Stimulated activated memory B cell treated with anti-CD40 and anti-IgM and Interleukin-4, amounts not matched to agents 10 μg/mL and 1 μg/mL and 100 μg/mL, for 72 hours (primary cell): ENCODE measurements at regions not wholly inside any gene's neighbourhood (a gene's known extent, or its start where the extent isn't known, plus 50 kb on each side); places are given as distances from the start of the nearest gene placed in this dataset.
A peak's percentile ranks its signal among the peaks of the same experiment; 100 is the strongest.

Source experiments
- ATAC-seq: fragments of 150-1000 bp; cut with Tn5 transposase; 2 replicates; pipeline ENCODE4 v1.10.0; 2021
- H3K27ac Mint-ChIP-seq: one replicate; pipeline ENCODE4 v1.8.0; 2022; ENCODE audit warnings: mild to moderate bottlenecking, mixed read lengths
- H3K27me3 Mint-ChIP-seq: one replicate; pipeline ENCODE4 v1.8.0; 2022; ENCODE audit warnings: mixed read lengths
- H3K36me3 Mint-ChIP-seq: one replicate; pipeline ENCODE4 v1.8.0; 2022; ENCODE audit warnings: mixed read lengths
- H3K4me1 Mint-ChIP-seq: one replicate; pipeline ENCODE4 v1.8.0; 2022; ENCODE audit warnings: mixed read lengths
- H3K4me3 Mint-ChIP-seq: one replicate; pipeline ENCODE4 v1.8.0; 2022; ENCODE audit warnings: mild to moderate bottlenecking, moderate library complexity, mixed read lengths
- H3K9me3 Mint-ChIP-seq: one replicate; pipeline ENCODE4 v1.8.0; 2022; ENCODE audit warnings: mixed read lengths

DNA sequence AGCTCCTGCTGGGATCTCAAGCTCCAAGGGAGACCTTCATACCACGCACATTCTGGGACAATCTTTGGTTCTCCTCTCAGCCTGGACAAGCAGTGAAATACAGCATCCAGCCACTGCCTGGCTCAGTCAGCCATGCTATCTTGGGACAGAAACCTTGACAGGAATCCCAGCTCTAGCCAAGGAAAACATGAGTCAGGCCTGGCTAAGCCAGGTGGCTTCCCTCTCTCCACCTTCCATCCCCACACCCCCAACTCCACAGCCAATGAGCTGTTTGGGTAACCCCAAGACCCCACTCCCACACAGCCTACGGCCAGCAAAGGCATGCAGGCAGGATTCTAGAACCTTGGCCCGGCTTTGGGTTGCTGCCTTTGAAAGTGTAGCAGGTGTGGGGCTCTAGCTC lies 64.9 kb downstream of the MCFD2 start:
- H3K9me3 Mint-ChIP-seq: no peaks in the 10 kb centered on the region
- H3K27me3 Mint-ChIP-seq: peaks cover 42% of the 10 kb centered on the region
- H3K4me3 Mint-ChIP-seq: no peak overlapping the region
- H3K36me3 Mint-ChIP-seq: no peaks in the 10 kb centered on the region
- no peak for ATAC-seq
- H3K27ac Mint-ChIP-seq: no peak overlapping the region
- peaks cover 15% of the 10 kb centered on the region for H3K4me1 Mint-ChIP-seq

DNA sequence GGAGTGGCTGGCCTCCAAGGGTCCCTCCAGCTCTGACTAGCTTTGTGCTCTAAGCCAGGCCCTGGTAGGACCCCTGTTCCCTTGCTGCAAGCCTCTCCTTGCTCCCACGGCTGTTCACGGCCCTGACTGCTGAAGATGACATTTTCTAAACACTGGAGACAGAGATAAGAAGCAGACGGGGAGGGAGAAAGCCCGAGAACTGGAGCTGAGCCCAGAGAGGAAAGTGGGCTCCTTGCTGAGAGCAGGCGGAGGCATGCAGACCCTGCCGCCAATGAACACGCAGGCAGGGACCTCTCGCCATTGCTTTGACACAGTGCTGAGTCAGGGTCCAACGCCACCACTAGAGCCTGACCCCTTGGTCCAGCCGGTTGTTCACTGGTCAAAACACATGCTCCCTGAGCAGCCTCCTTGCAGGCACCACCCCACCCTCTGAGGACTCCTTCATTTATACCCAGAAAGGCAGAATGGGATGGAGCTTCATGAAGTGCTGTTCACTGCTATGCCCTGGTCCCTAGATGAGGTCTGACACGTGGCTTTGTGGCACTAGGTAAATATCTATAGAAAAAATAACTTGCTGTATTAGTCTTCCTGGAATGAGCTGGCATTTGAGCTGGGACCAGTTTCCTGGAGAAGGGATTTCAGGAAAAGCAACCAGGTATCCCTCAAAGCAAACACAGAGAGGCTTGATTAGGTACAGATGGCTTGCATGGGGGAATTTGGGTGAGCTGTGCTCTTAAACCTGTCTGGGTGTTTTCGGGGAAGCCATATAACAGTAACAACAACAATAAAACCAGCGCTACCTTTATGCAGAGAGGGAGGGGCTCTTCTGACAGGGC lies 65.7 kb downstream of the MCFD2 start:
- no peaks in the 10 kb centered on the region for H3K9me3 Mint-ChIP-seq
- no peak overlapping the region for H3K27ac Mint-ChIP-seq
- H3K4me1 Mint-ChIP-seq: peaks cover 15% of the 10 kb centered on the region
- peaks cover 45% of the 10 kb centered on the region for H3K27me3 Mint-ChIP-seq
- ATAC-seq: no peak
- H3K36me3 Mint-ChIP-seq: no peaks in the 10 kb centered on the region
- H3K4me3 Mint-ChIP-seq: no peak overlapping the region

GRCh38 chr2:46849046-46849715 lies 66.4 kb downstream of the MCFD2 start:
- H3K36me3 Mint-ChIP-seq: no peaks in the 10 kb centered on the region
- H3K4me3 Mint-ChIP-seq: no peak overlapping the region
- no peak for ATAC-seq
- peaks cover 15% of the 10 kb centered on the region for H3K4me1 Mint-ChIP-seq
- H3K27ac Mint-ChIP-seq: peak overlapping the region; percentile 69
- H3K9me3 Mint-ChIP-seq: no peaks in the 10 kb centered on the region
- peaks cover 45% of the 10 kb centered on the region for H3K27me3 Mint-ChIP-seq

DNA sequence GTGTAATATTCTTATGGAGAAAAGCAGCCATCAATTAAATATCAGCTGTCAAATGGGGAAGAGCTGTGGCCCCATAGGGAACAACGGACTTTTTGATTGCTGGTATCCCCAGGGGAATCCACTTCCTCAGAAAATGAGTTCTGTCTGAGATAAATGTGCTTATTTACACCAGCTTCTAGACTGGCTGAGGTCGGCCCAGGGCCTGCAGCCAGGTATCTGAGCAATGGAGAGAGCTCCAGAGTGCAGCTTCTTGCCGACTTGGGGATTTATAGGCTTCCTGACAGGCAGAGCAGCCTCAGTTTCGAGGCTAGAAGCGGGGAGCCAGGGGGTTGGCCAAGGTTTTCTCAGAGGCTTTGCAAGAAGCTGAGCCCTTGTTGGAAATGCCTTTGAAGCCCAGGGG lies 67.2 kb downstream of the MCFD2 start:
- no peaks in the 10 kb centered on the region for H3K9me3 Mint-ChIP-seq
- peaks cover 15% of the 10 kb centered on the region for H3K4me1 Mint-ChIP-seq
- no peaks in the 10 kb centered on the region for H3K36me3 Mint-ChIP-seq
- peak overlapping the region; percentile 69 for H3K27ac Mint-ChIP-seq
- ATAC-seq: peak; percentile 51
- H3K4me3 Mint-ChIP-seq: no peak overlapping the region
- H3K27me3 Mint-ChIP-seq: peaks cover 45% of the 10 kb centered on the region

DNA sequence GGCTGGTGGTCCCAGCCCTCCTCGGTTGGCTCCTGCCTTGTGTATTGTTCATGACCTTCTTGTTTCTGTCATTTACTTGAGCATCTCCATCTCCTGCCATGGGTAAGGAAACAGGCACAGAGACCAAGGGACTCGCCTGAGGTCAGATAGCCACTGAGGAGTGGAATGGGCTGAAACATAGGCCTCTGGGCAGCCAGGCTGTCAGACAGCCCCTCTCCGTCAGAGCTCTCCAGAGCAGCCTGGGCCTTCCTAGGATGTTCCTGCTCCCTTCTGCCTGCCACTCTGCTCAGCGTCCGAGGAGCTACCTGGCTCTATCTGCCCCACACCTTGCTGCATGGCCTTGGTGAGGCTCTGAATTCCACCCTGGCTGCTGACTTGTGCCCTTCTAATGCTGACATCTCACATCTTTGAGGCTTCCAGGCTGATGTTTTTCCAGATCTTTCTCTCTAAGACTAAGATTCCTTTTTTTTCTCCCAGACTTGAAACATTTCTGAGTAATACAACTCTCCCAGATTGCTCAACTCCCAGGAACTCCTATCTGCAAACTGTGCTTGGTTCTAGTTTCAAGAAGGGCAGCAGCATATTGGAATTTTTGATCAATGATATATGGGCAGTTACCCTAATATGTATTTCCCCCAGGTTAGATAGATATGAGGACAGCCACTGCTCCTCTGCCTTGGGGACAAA lies 67.7 kb downstream of the MCFD2 start:
- Mint-ChIP-seq H3K4me3 (no peak overlapping the region), H3K36me3 (no peaks in the 10 kb centered on the region), H3K27ac (peak overlapping the region; percentile 69), H3K9me3 (no peaks in the 10 kb centered on the region), H3K27me3 (peaks cover 45% of the 10 kb centered on the region), H3K4me1 (peaks cover 15% of the 10 kb centered on the region)
- no peak for ATAC-seq

- peaks cover 45% of the 10 kb centered on the region for H3K27me3 Mint-ChIP-seq
- peaks cover 15% of the 10 kb centered on the region for H3K4me1 Mint-ChIP-seq
- no peaks in the 10 kb centered on the region for H3K9me3 Mint-ChIP-seq
- H3K4me3 Mint-ChIP-seq: no peak overlapping the region
- H3K27ac Mint-ChIP-seq: no peak overlapping the region
- ATAC-seq: no peak
- H3K36me3 Mint-ChIP-seq: no peaks in the 10 kb centered on the region
Observed at GRCh38 chr2:46847185-46847710, 68.4 kb downstream of the MCFD2 start.

DNA sequence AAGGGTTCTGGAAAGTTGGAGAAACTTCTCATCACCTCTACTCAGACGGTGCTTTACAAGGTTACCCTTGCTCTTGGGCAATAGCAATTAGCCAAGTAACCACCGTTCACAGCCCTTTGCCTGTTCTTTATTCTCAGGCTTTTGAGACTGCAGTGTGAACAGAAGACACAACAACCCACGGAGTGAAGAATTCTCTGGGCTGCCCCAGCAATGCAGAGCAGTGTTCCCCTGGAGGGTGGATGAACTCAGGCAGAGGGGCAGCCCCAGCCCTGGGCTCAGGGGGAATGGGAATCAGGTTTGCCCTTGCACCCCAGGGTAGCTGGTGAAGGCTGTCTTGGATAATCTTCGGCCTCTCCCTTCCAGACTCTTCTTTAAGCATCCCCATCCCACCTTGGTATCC lies 69.1 kb downstream of the MCFD2 start:
- peaks cover 19% of the 10 kb centered on the region for H3K4me1 Mint-ChIP-seq
- no peaks in the 10 kb centered on the region for H3K9me3 Mint-ChIP-seq
- H3K36me3 Mint-ChIP-seq: no peaks in the 10 kb centered on the region
- no peak overlapping the region for H3K27ac Mint-ChIP-seq
- peaks cover 45% of the 10 kb centered on the region for H3K27me3 Mint-ChIP-seq
- no peak for ATAC-seq
- H3K4me3 Mint-ChIP-seq: no peak overlapping the region

- Mint-ChIP-seq H3K4me3 (no peak overlapping the region), H3K27me3 (peaks cover 41% of the 10 kb centered on the region)
Observed at GRCh38 chr2:46845542-46846486, 69.8 kb downstream of the MCFD2 start.

DNA sequence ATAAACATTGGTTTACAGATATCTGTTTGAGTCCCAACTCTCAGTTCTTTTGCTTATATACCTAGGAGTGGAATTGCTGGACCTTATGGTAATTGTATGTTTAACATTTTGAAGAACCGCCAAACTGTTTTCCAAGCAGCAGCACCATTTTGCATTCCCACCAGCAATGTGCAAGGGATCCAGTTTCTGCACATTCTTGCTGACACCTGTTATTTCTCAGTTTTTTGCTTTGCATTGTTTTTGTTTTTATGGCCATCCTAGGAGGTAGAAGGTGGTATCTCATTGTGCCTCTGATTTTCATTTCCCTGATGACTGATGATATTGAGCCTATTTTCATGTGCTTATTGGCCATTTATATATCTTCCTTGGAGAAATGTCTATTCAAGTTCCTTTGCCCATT lies 71.2 kb downstream of the MCFD2 start:
- ATAC-seq: no peak
- no peak overlapping the region for H3K4me3 Mint-ChIP-seq
- H3K36me3 Mint-ChIP-seq: no peaks in the 10 kb centered on the region
- no peak overlapping the region for H3K27ac Mint-ChIP-seq
- H3K27me3 Mint-ChIP-seq: peaks cover 27% of the 10 kb centered on the region
- H3K4me1 Mint-ChIP-seq: peaks cover 21% of the 10 kb centered on the region
- H3K9me3 Mint-ChIP-seq: no peaks in the 10 kb centered on the region

More at GRCh38 chr2:46845542-46846486, 69.8 kb downstream of the MCFD2 start:
- Mint-ChIP-seq H3K36me3 (no peaks in the 10 kb centered on the region), H3K27ac (no peak overlapping the region), H3K9me3 (no peaks in the 10 kb centered on the region), H3K4me1 (peaks cover 21% of the 10 kb centered on the region)
- no peak for ATAC-seq

DNA sequence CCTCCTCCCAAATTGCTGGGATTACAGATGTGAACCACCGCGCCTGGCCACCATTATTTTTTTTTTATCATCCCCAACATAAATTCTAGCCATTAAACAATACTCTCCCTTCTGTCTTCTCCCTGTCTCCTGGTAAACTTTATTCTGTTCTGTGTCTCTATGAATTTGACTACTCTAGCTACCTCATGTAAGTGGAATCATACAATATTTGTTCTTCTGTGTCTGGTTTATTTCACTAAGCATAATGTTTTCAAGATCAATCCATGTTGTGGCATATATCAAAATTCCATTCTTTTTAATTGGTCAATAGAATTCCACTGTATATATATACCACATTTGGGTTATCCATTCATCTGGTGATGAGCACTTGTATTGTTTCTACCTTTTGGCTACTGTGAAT lies 71.6 kb downstream of the MCFD2 start:
- H3K36me3 Mint-ChIP-seq: no peaks in the 10 kb centered on the region
- peaks cover 18% of the 10 kb centered on the region for H3K4me1 Mint-ChIP-seq
- peaks cover 23% of the 10 kb centered on the region for H3K27me3 Mint-ChIP-seq
- H3K4me3 Mint-ChIP-seq: no peak overlapping the region
- no peaks in the 10 kb centered on the region for H3K9me3 Mint-ChIP-seq
- ATAC-seq: no peak
- no peak overlapping the region for H3K27ac Mint-ChIP-seq

- ATAC-seq: no peak
- Mint-ChIP-seq H3K4me1 (peaks cover 11% of the 10 kb centered on the region), H3K4me3 (no peak overlapping the region), H3K36me3 (no peaks in the 10 kb centered on the region), H3K9me3 (no peaks in the 10 kb centered on the region), H3K27ac (no peak overlapping the region), H3K27me3 (peaks cover 20% of the 10 kb centered on the region)
Observed at GRCh38 chr2:46843316-46843715, 72.3 kb downstream of the MCFD2 start.

GRCh38 chr2:46842876-46843275 lies 72.7 kb downstream of the MCFD2 start:
- H3K4me1 Mint-ChIP-seq: peaks cover 6% of the 10 kb centered on the region
- no peak overlapping the region for H3K4me3 Mint-ChIP-seq
- H3K9me3 Mint-ChIP-seq: no peaks in the 10 kb centered on the region
- peaks cover 20% of the 10 kb centered on the region for H3K27me3 Mint-ChIP-seq
- H3K27ac Mint-ChIP-seq: no peak overlapping the region
- no peak for ATAC-seq
- no peaks in the 10 kb centered on the region for H3K36me3 Mint-ChIP-seq

DNA sequence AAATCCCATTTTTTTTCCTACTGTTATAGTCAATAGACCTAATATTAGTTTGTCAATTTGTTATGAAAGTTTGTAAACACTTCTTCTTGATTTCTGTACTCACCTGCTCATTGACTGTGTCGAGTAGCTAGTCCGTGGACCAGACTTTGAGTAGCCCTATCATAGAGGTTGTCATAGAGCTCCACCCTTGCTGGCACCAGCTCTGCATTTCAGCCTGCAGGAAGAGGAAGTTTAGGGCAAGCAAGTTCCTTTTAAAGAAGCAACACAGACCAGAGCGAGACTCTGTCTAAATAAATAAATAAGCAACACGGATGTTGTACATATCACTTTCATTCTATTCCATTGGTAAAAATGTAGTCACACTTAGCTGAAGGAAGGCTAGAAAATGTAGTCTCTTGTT lies 74.0 kb downstream of the MCFD2 start:
- Mint-ChIP-seq H3K27ac (peak overlapping the region; percentile 42), H3K9me3 (no peaks in the 10 kb centered on the region), H3K4me3 (no peak overlapping the region), H3K4me1 (peaks cover 6% of the 10 kb centered on the region), H3K36me3 (no peaks in the 10 kb centered on the region), H3K27me3 (peaks cover 29% of the 10 kb centered on the region)
- ATAC-seq: peak; percentile 66

- Mint-ChIP-seq H3K27me3 (peaks cover 19% of the 10 kb centered on the region), H3K4me3 (no peak overlapping the region), H3K9me3 (no peaks in the 10 kb centered on the region), H3K27ac (no peak overlapping the region), H3K36me3 (no peaks in the 10 kb centered on the region), H3K4me1 (peaks cover 6% of the 10 kb centered on the region)
- no peak for ATAC-seq
Observed at GRCh38 chr2:46839045-46839444, 76.6 kb downstream of the MCFD2 start.
